ENCODE measurements at regions not wholly inside any gene's neighbourhood (a gene's known extent, or its start where the extent isn't known, plus 50 kb on each side); places are given as distances from the start of the nearest gene placed in this dataset.
A peak's percentile ranks its signal among the peaks of the same experiment; 100 is the strongest.

DNA sequence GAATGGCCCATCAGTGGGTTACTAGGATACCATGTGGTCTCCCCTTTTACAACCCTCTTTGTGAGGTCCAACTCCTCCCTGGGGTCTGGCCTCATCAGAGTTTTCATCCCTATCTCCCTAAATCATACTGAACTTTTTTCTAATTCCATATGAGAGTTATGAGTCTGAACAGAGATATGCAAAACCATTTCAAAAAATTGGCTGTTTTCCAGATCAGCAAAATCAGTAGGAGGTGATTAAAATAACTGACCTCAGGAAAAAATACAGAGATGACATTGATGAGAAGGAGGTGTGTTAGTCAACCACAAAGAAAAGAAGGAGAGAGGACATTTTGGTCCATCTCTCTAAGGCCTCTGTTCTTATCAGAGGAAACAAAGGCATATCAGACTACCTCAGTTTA is 200.8 kb upstream of the CFAP20DC start:
- DNase-seq: no peak
- TF ChIP-seq, protein P1, sequence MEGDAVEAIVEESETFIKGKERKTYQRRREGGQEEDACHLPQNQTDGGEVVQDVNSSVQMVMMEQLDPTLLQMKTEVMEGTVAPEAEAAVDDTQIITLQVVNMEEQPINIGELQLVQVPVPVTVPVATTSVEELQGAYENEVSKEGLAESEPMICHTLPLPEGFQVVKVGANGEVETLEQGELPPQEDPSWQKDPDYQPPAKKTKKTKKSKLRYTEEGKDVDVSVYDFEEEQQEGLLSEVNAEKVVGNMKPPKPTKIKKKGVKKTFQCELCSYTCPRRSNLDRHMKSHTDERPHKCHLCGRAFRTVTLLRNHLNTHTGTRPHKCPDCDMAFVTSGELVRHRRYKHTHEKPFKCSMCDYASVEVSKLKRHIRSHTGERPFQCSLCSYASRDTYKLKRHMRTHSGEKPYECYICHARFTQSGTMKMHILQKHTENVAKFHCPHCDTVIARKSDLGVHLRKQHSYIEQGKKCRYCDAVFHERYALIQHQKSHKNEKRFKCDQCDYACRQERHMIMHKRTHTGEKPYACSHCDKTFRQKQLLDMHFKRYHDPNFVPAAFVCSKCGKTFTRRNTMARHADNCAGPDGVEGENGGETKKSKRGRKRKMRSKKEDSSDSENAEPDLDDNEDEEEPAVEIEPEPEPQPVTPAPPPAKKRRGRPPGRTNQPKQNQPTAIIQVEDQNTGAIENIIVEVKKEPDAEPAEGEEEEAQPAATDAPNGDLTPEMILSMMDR (conservative IDR thresholded peaks at IDR 0.05): no peak
- no peak overlapping the region for H3K9ac ChIP-seq (ENCODE audit: extremely low read depth, low read length, poor library complexity, severe bottlenecking)
- H3K36me3 ChIP-seq (ENCODE audit: control insufficient read depth, insufficient read depth, low read length): no peaks in the 10 kb centered on the region
- no peaks in the 10 kb centered on the region for H3K27me3 ChIP-seq (ENCODE audit: control insufficient read depth, insufficient read depth, low read length, poor library complexity, severe bottlenecking)
- Mint-ChIP-seq H3K9me3 (no peaks in the 10 kb centered on the region), H3K4me1 (peaks cover 26% of the 10 kb centered on the region), H3K27ac (no peak overlapping the region), H3K4me3 (no peak overlapping the region), H3K27me3 (ENCODE audit: insufficient read depth) (peaks cover 2% of the 10 kb centered on the region), H3K36me3 (ENCODE audit: low read depth) (no peaks in the 10 kb centered on the region)
- no peak overlapping the region for H3K27ac ChIP-seq (ENCODE audit: low read depth, low read length)
- H3K9me3 ChIP-seq (ENCODE audit: control insufficient read depth, low read length): peaks cover 7% of the 10 kb centered on the region
- H3K4me3 ChIP-seq (ENCODE audit: low read length): no peak overlapping the region
- peaks cover 11% of the 10 kb centered on the region for H3K4me1 ChIP-seq (ENCODE audit: control insufficient read depth, insufficient read depth, low read length)

DNA sequence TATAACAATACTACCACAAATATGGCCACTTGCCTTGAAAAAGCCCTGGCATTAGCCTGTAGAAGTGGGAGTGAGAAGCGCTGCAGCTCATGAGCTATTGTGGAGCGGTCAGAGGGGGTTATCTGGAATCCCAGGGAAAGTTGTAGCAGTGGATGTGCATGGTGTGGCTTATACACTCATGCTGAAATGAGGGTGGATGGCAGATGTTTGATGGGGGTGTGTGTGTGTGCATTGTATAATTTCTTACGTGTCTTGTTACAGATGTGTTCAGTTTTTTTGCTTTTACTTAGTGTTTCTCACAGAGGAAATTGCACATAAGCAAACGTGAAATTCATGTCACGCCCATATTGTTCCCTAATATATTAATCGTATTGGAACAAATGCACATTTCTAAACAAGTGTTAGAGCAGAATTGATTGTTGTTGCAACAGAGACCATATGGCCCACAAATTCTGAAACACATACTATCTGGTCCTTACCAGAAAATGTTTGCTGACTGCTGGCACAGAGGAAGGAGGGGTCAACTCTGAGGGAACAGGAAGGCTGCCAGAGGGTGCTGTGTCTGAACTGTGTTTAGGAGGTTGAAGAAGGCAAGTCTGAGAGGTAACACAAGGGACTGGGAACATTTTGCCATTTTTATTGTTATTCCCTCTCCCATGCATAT is 200.0 kb upstream of the CFAP20DC start:
- Histone ChIP-seq H3K9me3 (ENCODE audit: control insufficient read depth, low read length) (peaks cover 7% of the 10 kb centered on the region), H3K4me1 (ENCODE audit: control insufficient read depth, insufficient read depth, low read length) (peaks cover 11% of the 10 kb centered on the region), H3K27me3 (ENCODE audit: control insufficient read depth, insufficient read depth, low read length, poor library complexity, severe bottlenecking) (no peaks in the 10 kb centered on the region), H3K9ac (ENCODE audit: extremely low read depth, low read length, poor library complexity, severe bottlenecking) (no peak overlapping the region), H3K4me3 (ENCODE audit: low read length) (no peak overlapping the region), H3K27ac (ENCODE audit: low read depth, low read length) (no peak overlapping the region), H3K36me3 (ENCODE audit: control insufficient read depth, insufficient read depth, low read length) (no peaks in the 10 kb centered on the region)
- H3K27me3 Mint-ChIP-seq (ENCODE audit: insufficient read depth): peaks cover 2% of the 10 kb centered on the region
- H3K36me3 Mint-ChIP-seq (ENCODE audit: low read depth): no peaks in the 10 kb centered on the region
- peaks cover 30% of the 10 kb centered on the region for H3K4me1 Mint-ChIP-seq
- H3K27ac Mint-ChIP-seq: no peak overlapping the region
- DNase-seq: no peak
- no peak overlapping the region for H3K4me3 Mint-ChIP-seq
- 84 to 89% methylated on average over 5 to 6 of the region's 6 CpGs for WGBS, 2 experiments (ENCODE audit: insufficient coverage in 1 of 2, insufficient read length in 1 of 2)
- no peaks in the 10 kb centered on the region for H3K9me3 Mint-ChIP-seq
- TF ChIP-seq, protein P1 (conservative IDR thresholded peaks at IDR 0.05): no peak

DNA sequence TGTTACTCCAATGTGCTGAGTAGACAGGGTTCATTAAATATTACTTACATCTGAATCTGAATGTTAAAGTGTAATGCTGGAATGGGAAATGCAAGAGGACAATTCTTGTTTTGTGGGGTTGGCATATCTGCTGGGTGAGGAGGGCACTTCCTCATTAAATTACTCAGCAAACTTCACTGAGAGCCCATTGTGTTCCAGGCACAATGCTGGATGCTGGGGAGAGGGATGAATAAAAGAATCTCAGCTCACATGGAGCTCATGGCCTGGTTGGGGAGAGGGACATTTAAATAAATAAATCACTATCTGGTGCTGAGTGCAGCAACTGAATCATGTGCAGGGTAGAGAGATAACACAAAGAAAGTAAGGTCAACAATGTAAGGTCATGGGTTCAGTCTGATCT is 199.2 kb upstream of the CFAP20DC start:
- TF ChIP-seq, protein P1 (conservative IDR thresholded peaks at IDR 0.05): no peak
- peak overlapping the region; percentile 6 for H3K4me3 ChIP-seq (ENCODE audit: low read length)
- no peaks in the 10 kb centered on the region for H3K36me3 ChIP-seq (ENCODE audit: control insufficient read depth, insufficient read depth, low read length)
- DNase-seq: no peak
- no peak overlapping the region for H3K27ac ChIP-seq (ENCODE audit: low read depth, low read length)
- Mint-ChIP-seq H3K9me3 (no peaks in the 10 kb centered on the region), H3K27me3 (ENCODE audit: insufficient read depth) (no peaks in the 10 kb centered on the region), H3K4me1 (peaks cover 30% of the 10 kb centered on the region), H3K4me3 (no peak overlapping the region), H3K36me3 (ENCODE audit: low read depth) (no peaks in the 10 kb centered on the region), H3K27ac (no peak overlapping the region)
- H3K4me1 ChIP-seq (ENCODE audit: control insufficient read depth, insufficient read depth, low read length): peaks cover 11% of the 10 kb centered on the region
- peaks cover 7% of the 10 kb centered on the region for H3K9me3 ChIP-seq (ENCODE audit: control insufficient read depth, low read length)
- no peak overlapping the region for H3K9ac ChIP-seq (ENCODE audit: extremely low read depth, low read length, poor library complexity, severe bottlenecking)
- no peaks in the 10 kb centered on the region for H3K27me3 ChIP-seq (ENCODE audit: control insufficient read depth, insufficient read depth, low read length, poor library complexity, severe bottlenecking)

Measured in endodermal cell (in vitro differentiated cells).